ENCODE measurements at regions not wholly inside any gene's neighbourhood (a gene's known extent, or its start where the extent isn't known, plus 50 kb on each side); places are given as distances from the start of the nearest gene placed in this dataset.

- no peak overlapping the region for H3K14ac ChIP-seq (replicated peaks; ENCODE audit: low read depth, low read length)
- H2BK15ac ChIP-seq (ENCODE audit: low read depth, low read length): no peak overlapping the region
- H2AFZ ChIP-seq (replicated peaks; ENCODE audit: low read length, poor library complexity): no peak overlapping the region
- no peak overlapping the region for H2BK20ac ChIP-seq (ENCODE audit: low read depth, low read length)
- intact Hi-C loops (cut with micrococcal nuclease): no loop called here
- ChIA-PET CTCF (interaction anchor here (0.8 kb wide), 1 partner anchor 23 kb away, joined by 3 read pairs; no protein-coding TSS in a partner anchor), POLR2A (ENCODE audit: unreplicated experiment) (no interaction called here)
- TF ChIP-seq BHLHE40 (IDR thresholded peaks at IDR 0.05; ENCODE audit: low read depth, low read length) (no peak), RAD21 (IDR thresholded peaks at IDR 0.05; ENCODE audit: low read length) (no peak)
- no peak overlapping the region for H3K18ac ChIP-seq (ENCODE audit: low read depth, low read length)
- no peak overlapping the region for H2AK9ac ChIP-seq (replicated peaks; ENCODE audit: low read depth, low read length, poor library complexity)
- no peak overlapping the region for H3K4me2 ChIP-seq (ENCODE audit: low read depth, low read length)
- H3K9me3 ChIP-seq (ENCODE audit: control insufficient read depth, insufficient read depth, low read length): no peaks in the 10 kb centered on the region
- no peaks in the 10 kb centered on the region for H3K36me3 ChIP-seq (ENCODE audit: control insufficient read depth, insufficient read depth, low read length)
- H2AK5ac ChIP-seq (ENCODE audit: low read depth, low read length): no peak overlapping the region
- H3K23ac ChIP-seq (ENCODE audit: low read depth, low read length): no peak overlapping the region
- H3K4ac ChIP-seq (ENCODE audit: low read depth, low read length): no peak overlapping the region
- no peak overlapping the region for H4K8ac ChIP-seq (ENCODE audit: low read depth in 2 of 2, low read length in 2 of 2)
- H3K4me3 ChIP-seq (ENCODE audit: insufficient read depth, low read depth, low read length): no peak overlapping the region
- BruUV-seq (replicated peaks): no TSS peak
- H3K79me1 ChIP-seq (ENCODE audit: low read depth in 1 of 2, low read length in 2 of 2): no peaks in the 10 kb centered on the region
- no peak for ATAC-seq (ENCODE audit: low read depth)
- dilution Hi-C loops (cut with HindIII; ENCODE audit: low sequenced_read_pairs, unreplicated experiment): no loop called here
- H3K9ac ChIP-seq (ENCODE audit: low read depth, low read length): no peak overlapping the region
- no peak overlapping the region for H4K5ac ChIP-seq (ENCODE audit: low read depth, low read length)
- no peak overlapping the region for H2BK120ac ChIP-seq (ENCODE audit: low read depth, low read length)
- no peaks in the 10 kb centered on the region for H4K20me1 ChIP-seq (ENCODE audit: insufficient read depth, low read length)
- H3K27ac ChIP-seq (ENCODE audit: insufficient read depth, low read length): no peak overlapping the region
- H3K4me1 ChIP-seq (ENCODE audit: control insufficient read depth, insufficient read depth, low read length): peaks cover 2% of the 10 kb centered on the region; the same call in 1 of the 2 replicates
- H3K9me1 ChIP-seq (ENCODE audit: insufficient read depth, low read length): no peaks in the 10 kb centered on the region; the same call in 1 of the 2 replicates
- no CpG with 5 or more reads among the region's 1 CpG for WGBS, 2 experiments (ENCODE audit: extremely low coverage in 2 of 2, insufficient read length in 1 of 2)
- no peak overlapping the region for H3K56ac ChIP-seq (ENCODE audit: extremely low read depth, insufficient read depth, low read length)
- no peak overlapping the region for H4K91ac ChIP-seq (ENCODE audit: insufficient read depth, low read depth, low read length)
- H2BK5ac ChIP-seq (ENCODE audit: low read depth, low read length, poor library complexity, severe bottlenecking): no peak overlapping the region
- in situ Hi-C loops (cut with MboI; ENCODE audit: low sequenced_read_pairs): no loop called here
- H3K27me3 ChIP-seq (ENCODE audit: control insufficient read depth, insufficient read depth, low read length): no peaks in the 10 kb centered on the region
- no peak for DNase-seq
Measured at GRCh38 chr6:155519176-155519738, 63.6 kb upstream of the NOX3 start.
